Neural progenitor cell (in vitro differentiated cells): ENCODE measurements at regions not wholly inside any gene's neighbourhood (a gene's known extent, or its start where the extent isn't known, plus 50 kb on each side); places are given as distances from the start of the nearest gene placed in this dataset.

Source experiments
- CTCF ChIP-seq: fragments of 200-600 bp; sonication (generic); IDR thresholded peaks from 2 replicates; pipeline ENCODE4 v1.5.1; 2017; ENCODE audit warnings: antibody characterized with exemption, mild to moderate bottlenecking
- EZH2 ChIP-seq: fragments of 200-600 bp; sonication (generic); IDR thresholded peaks from 2 replicates; pipeline ENCODE4 v1.6.1; 2017; ENCODE audit warnings: antibody characterized with exemption, mild to moderate bottlenecking, moderate library complexity
- EZH2phosphoT487 ChIP-seq: fragments of 200-600 bp; sonication (generic); IDR thresholded peaks from 2 replicates; pipeline ENCODE4 v1.6.1; 2017; ENCODE audit warnings: antibody characterized with exemption

GRCh38 chr13:21889651-21890050 lies 218.8 kb downstream of the FGF9 start:
- TF ChIP-seq EZH2: no peak
- no peak for TF ChIP-seq EZH2phosphoT487
- no peak for TF ChIP-seq CTCF
